SK-N-SH (cell line): ENCODE measurements at regions not wholly inside any gene's neighbourhood (a gene's known extent, or its start where the extent isn't known, plus 50 kb on each side); places are given as distances from the start of the nearest gene placed in this dataset.

Source experiments
- CTCF ChIA-PET: fragments of 300-600, 350-600 bp; formaldehyde crosslinking; extraction: SDS; loops from one replicate; lab custom pipeline; 2021; lab: Yijun Ruan, JAX
- POLR2A ChIA-PET: fragments of 350-600 bp; sonication (Branson Sonifier 250); formaldehyde crosslinking; extraction: SDS; loops from one replicate; lab custom pipeline; 2020; ENCODE audit warnings: antibody characterized with exemption, inconsistent platforms; lab: Yijun Ruan, JAX
- DNase-seq: peaks from one replicate; pipeline ENCODE4 v3.0.0; 2012
- H2AFZ ChIP-seq: fragments of 200-600 bp; sonication (generic); 2 replicates; pipeline ENCODE4 v1.8.1; 2016; ENCODE audit warnings: antibody characterized with exemption, mild to moderate bottlenecking, low read depth
- H3F3A ChIP-seq: fragments of 200-600 bp; sonication (generic); replicated peaks from 2 replicates; pipeline ENCODE3; 2016; ENCODE audit warnings: antibody characterized with exemption, mild to moderate bottlenecking; ENCODE audit not compliant: insufficient read depth
- H3K27ac ChIP-seq, 2 experiments: fragments of 200-500 bp in 1 of 2; fragments of 200-600 bp in 1 of 2; sonication (Bioruptor generic) in 1 of 2; sonication (generic), shearing (Covaris generic) in 1 of 2; 2 replicates each; pipeline versions ENCODE4 v1.5.1 to v1.6.1; 2014 to 2016; ENCODE audit warnings: low read depth in 2 of 2, inconsistent platforms in 1 of 2, low read length in 1 of 2, mild to moderate bottlenecking in 1 of 2, mixed read lengths in 1 of 2
- H3K27me3 ChIP-seq: fragments of 200-600 bp; sonication (generic), shearing (Covaris generic); 2 replicates; pipeline ENCODE4 v1.6.1; 2016; ENCODE audit warnings: mixed run types; ENCODE audit not compliant: insufficient read depth
- H3K36me3 ChIP-seq, 2 experiments: fragments of 200-500 bp in 1 of 2; fragments of 200-600 bp in 1 of 2; sonication (Bioruptor generic) in 1 of 2; sonication (generic) in 1 of 2; replicated peaks in 1 of 2; 2 replicates each; pipeline versions ENCODE3 to v1.5.1; 2014 to 2016; ENCODE audit warnings: low read length in 1 of 2, mild to moderate bottlenecking in 1 of 2; ENCODE audit not compliant: insufficient read depth in 2 of 2, control insufficient read depth in 1 of 2
- H3K4me1 ChIP-seq, 2 experiments: fragments of 200-500 bp in 1 of 2; fragments of 200-600 bp in 1 of 2; sonication (Bioruptor generic) in 1 of 2; sonication (generic), shearing (Covaris generic) in 1 of 2; 2 replicates each; pipeline versions ENCODE4 v1.5.1 to v1.6.1; 2014 to 2016; ENCODE audit warnings: low read depth in 1 of 2, low read length in 1 of 2, mixed run types in 1 of 2; ENCODE audit not compliant: insufficient read depth in 2 of 2, control insufficient read depth in 1 of 2
- H3K4me2 ChIP-seq: fragments of 200-600 bp; sonication (generic), shearing (Covaris generic); 2 replicates; pipeline ENCODE4 v1.6.1; 2017; ENCODE audit warnings: mixed run types
- H3K4me3 ChIP-seq, 2 experiments: fragments of 200-500 bp in 1 of 2; fragments of 200-600 bp in 1 of 2; sonication (Bioruptor generic) in 1 of 2; sonication (generic), shearing (Covaris generic) in 1 of 2; 2 replicates each; pipeline versions ENCODE4 v1.5.1 to v1.8.1; 2014 to 2016; ENCODE audit warnings: low read depth in 2 of 2, inconsistent platforms in 1 of 2, low read length in 1 of 2, mild to moderate bottlenecking in 1 of 2, mixed read lengths in 1 of 2, moderate library complexity in 1 of 2
- H3K79me2 ChIP-seq: fragments of 200-600 bp; sonication (generic); 2 replicates; pipeline ENCODE4 v1.8.1; 2017; ENCODE audit warnings: mild to moderate bottlenecking; ENCODE audit not compliant: insufficient read depth
- H3K9ac ChIP-seq: fragments of 200-600 bp; sonication (generic); 2 replicates; pipeline ENCODE4 v1.6.1; 2017; ENCODE audit warnings: mixed run types
- H3K9me2 ChIP-seq: fragments of 200-600 bp; sonication (generic); 2 replicates; pipeline ENCODE4 v1.6.1; 2017; ENCODE audit warnings: mixed run types
- H3K9me3 ChIP-seq: fragments of 200-600 bp; sonication (generic); 2 replicates; pipeline ENCODE4 v1.6.1; 2017; ENCODE audit warnings: mixed run types, mild to moderate bottlenecking, moderate library complexity
- H4K20me1 ChIP-seq: fragments of 200-600 bp; sonication (generic); 2 replicates; pipeline ENCODE4 v1.6.1; 2017; ENCODE audit warnings: mild to moderate bottlenecking, mixed run types; ENCODE audit not compliant: insufficient read depth
- CTCF ChIP-seq: fragments of 200-600 bp; sonication (generic); IDR thresholded peaks from 2 replicates; pipeline ENCODE4 v1.6.1; 2017; ENCODE audit warnings: antibody characterized with exemption, mild to moderate bottlenecking, moderate library complexity
- ELF1 ChIP-seq: IDR thresholded peaks from 2 replicates; pipeline ENCODE4 v1.4.0; 2012
- FOXJ3 ChIP-seq: sonication (generic); formaldehyde crosslinking; IDR thresholded peaks from 2 replicates; pipeline ENCODE4 v1.5.1; 2020; ENCODE audit warnings: mild to moderate bottlenecking, missing genetic modification reagents
- FOXM1 ChIP-seq: IDR thresholded peaks from 2 replicates; pipeline ENCODE4 v1.4.0; 2012; ENCODE audit warnings: low read depth, mild to moderate bottlenecking
- GATA2 ChIP-seq: sonication (generic); formaldehyde crosslinking; IDR thresholded peaks from 2 replicates; pipeline ENCODE4 v1.5.0; 2020; ENCODE audit warnings: mild to moderate bottlenecking, missing genetic modification reagents
- JUND ChIP-seq: IDR thresholded peaks from 2 replicates; pipeline ENCODE4 v1.4.0; 2012
- MEF2A ChIP-seq: IDR thresholded peaks from 2 replicates; pipeline ENCODE4 v1.4.0; 2012; ENCODE audit warnings: low read depth, borderline replicate concordance
- MXI1 ChIP-seq: IDR thresholded peaks from 2 replicates; pipeline ENCODE4 v1.6.1; 2012; ENCODE audit warnings: mild to moderate bottlenecking, low read depth, low read length, improper control_type of control experiment
- PBX3 ChIP-seq: IDR thresholded peaks from 2 replicates; pipeline ENCODE4; 2012
- RAD21 ChIP-seq: IDR thresholded peaks from 2 replicates; pipeline ENCODE4 v1.6.1; 2012; ENCODE audit warnings: mild to moderate bottlenecking, low read length
- RFX5 ChIP-seq: IDR thresholded peaks from 2 replicates; pipeline ENCODE4 v1.6.1; 2012; ENCODE audit warnings: mild to moderate bottlenecking, improper control_type of control experiment, low read length
- RXRA ChIP-seq: IDR thresholded peaks from 2 replicates; pipeline ENCODE4 v1.4.0; 2012; ENCODE audit warnings: low read depth, mild to moderate bottlenecking, borderline replicate concordance
- SIN3A ChIP-seq: IDR thresholded peaks from 2 replicates; pipeline ENCODE4 v1.6.1; 2012; ENCODE audit warnings: low read depth, mild to moderate bottlenecking, low read length, moderate library complexity, borderline replicate concordance
- SMC3 ChIP-seq: IDR thresholded peaks from 2 replicates; pipeline ENCODE4 v1.6.1; 2012; ENCODE audit warnings: low read depth, low read length, improper control_type of control experiment
- TCF12 ChIP-seq: IDR thresholded peaks from 2 replicates; pipeline ENCODE4 v1.4.0; 2012
- TEAD4 ChIP-seq: IDR thresholded peaks from 2 replicates; pipeline ENCODE4 v1.4.0; 2012; ENCODE audit warnings: mild to moderate bottlenecking, borderline replicate concordance; ENCODE audit not compliant: insufficient read depth
- USF1 ChIP-seq: IDR thresholded peaks from 2 replicates; pipeline ENCODE4 v1.4.0; 2012; ENCODE audit warnings: low read depth, borderline replicate concordance
- USF2 ChIP-seq: fragments of 150-350 bp; IDR thresholded peaks from 2 replicates; pipeline ENCODE4 v1.6.1; 2017; ENCODE audit warnings: antibody characterized with exemption, low read length, low read depth, borderline replicate concordance
- WGBS: methylation state at CpG from one replicate; pipeline ENCODE4 v1.1.6; 2017; ENCODE audit warnings: low lambda C conversion rate; 5-methylcytosine and 5-hydroxymethylcytosine counted together

- H3K9ac ChIP-seq = no peak overlapping the region
- 0 out of 2 replicates have a peak, but pooled peaks cover 12% of the 10 kb centered on the region for H3K9me3 ChIP-seq
- H3K36me3 ChIP-seq = no peaks in the 10 kb centered on the region
- H3F3A ChIP-seq = no peaks in the 10 kb centered on the region
- no peak for DNase-seq
- no peaks in the 10 kb centered on the region for H3K79me2 ChIP-seq
- CTCF ChIA-PET = no interaction called here
- no peaks in the 10 kb centered on the region for H3K4me1 ChIP-seq
- H3K27ac ChIP-seq = no peak overlapping the region
- WGBS = 58% methylated on average over 2 of the region's 2 CpGs
- no peak overlapping the region for H3K4me2 ChIP-seq
- no peak overlapping the region for H3K4me3 ChIP-seq
- no peaks in the 10 kb centered on the region for H4K20me1 ChIP-seq
- POLR2A ChIA-PET = no interaction called here
- no peak overlapping the region for H2AFZ ChIP-seq
- no peak for TF ChIP-seq TCF12
- no peak for TF ChIP-seq PBX3
- TF ChIP-seq GATA2 (CRISPR knock-in tag) = no peak
- no peak for TF ChIP-seq RAD21
- TF ChIP-seq FOXJ3 (CRISPR knock-in tag) = no peak
- no peak for TF ChIP-seq MXI1
- TF ChIP-seq FOXM1 = no peak
- no peak for TF ChIP-seq USF2
- no peak for TF ChIP-seq SMC3
- TF ChIP-seq CTCF = no peak
- no peak for TF ChIP-seq RXRA
- TF ChIP-seq, all 33 proteins: peak for 0
- Histone ChIP-seq H3K9me2 (no peaks in the 10 kb centered on the region), H3K27me3 (no peaks in the 10 kb centered on the region)
These were observed 67.6 kb upstream of the RGMB start for GRCh38 chr5:98705841-98706240.

GRCh38 chr5:98709681-98710080, 63.8 kb upstream of the RGMB start:
- no peak overlapping the region for H2AFZ ChIP-seq
- CTCF ChIA-PET = interaction anchor here (1.0 kb wide), 1 partner anchor 59 kb away, joined by 3 read pairs; no protein-coding TSS in a partner anchor
- no peaks in the 10 kb centered on the region for H3K79me2 ChIP-seq
- H3K36me3 ChIP-seq = no peaks in the 10 kb centered on the region
- H3F3A ChIP-seq = no peaks in the 10 kb centered on the region
- 65% methylated on average over 1 of the region's 1 CpG for WGBS
- H3K9me3 ChIP-seq = no peaks in the 10 kb centered on the region
- H3K27me3 ChIP-seq = no peaks in the 10 kb centered on the region
- H3K4me2 ChIP-seq = no peak overlapping the region
- POLR2A ChIA-PET = no interaction called here
- H3K4me1 ChIP-seq = no peaks in the 10 kb centered on the region
- no peak overlapping the region for H3K27ac ChIP-seq
- DNase-seq = no peak
- H3K9ac ChIP-seq = no peak overlapping the region
- H3K9me2 ChIP-seq = no peaks in the 10 kb centered on the region
- H4K20me1 ChIP-seq = no peaks in the 10 kb centered on the region
- no peak overlapping the region for H3K4me3 ChIP-seq
- no peak for TF ChIP-seq TEAD4
- TF ChIP-seq ELF1 = no peak
- TF ChIP-seq RXRA = no peak
- TF ChIP-seq JUND = no peak
- no peak for TF ChIP-seq SIN3A
- TF ChIP-seq CTCF = no peak
- no peak for TF ChIP-seq USF1
- TF ChIP-seq USF2 = no peak
- TF ChIP-seq SMC3 = no peak
- TF ChIP-seq MEF2A = no peak
- TF ChIP-seq RFX5 = no peak
